AG09319 (cell line): ENCODE measurements at regions not wholly inside any gene's neighbourhood (a gene's known extent, or its start where the extent isn't known, plus 50 kb on each side); places are given as distances from the start of the nearest gene placed in this dataset.

ENCODE experiments used
- DNase-seq: peaks from one replicate; pipeline ENCODE4 v3.0.0-alpha.2; 2010; ENCODE audit warnings: low read depth; ENCODE audit errors: extremely low read depth
- TF ChIP-seq, protein P1 (sequence below): IDR thresholded peaks from 2 replicates; pipeline ENCODE4 v1.5.1; 2011; ENCODE audit warnings: low read depth, mild to moderate bottlenecking, inconsistent platforms, low read length, moderate library complexity

DNA sequence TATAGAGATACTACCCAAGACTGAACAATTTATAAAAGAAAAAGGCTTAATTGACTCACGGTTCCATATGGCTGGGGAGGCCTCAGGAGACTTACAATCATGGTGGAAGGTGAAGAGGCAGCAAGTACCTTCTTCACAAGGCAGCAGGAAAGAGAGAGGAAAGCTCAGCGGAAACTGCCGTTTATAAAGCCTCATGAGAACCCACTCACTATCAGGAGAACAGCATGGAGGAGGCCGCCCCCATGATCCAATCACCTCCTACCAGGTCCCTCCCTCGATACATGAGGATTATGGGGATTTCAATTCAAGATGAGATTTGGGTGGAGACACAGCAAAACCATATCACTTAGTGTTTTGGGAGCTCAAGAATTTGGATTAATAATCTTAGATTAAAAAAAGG lies 240.2 kb downstream of the UACA start:
- no peak for DNase-seq
- TF ChIP-seq, protein P1, sequence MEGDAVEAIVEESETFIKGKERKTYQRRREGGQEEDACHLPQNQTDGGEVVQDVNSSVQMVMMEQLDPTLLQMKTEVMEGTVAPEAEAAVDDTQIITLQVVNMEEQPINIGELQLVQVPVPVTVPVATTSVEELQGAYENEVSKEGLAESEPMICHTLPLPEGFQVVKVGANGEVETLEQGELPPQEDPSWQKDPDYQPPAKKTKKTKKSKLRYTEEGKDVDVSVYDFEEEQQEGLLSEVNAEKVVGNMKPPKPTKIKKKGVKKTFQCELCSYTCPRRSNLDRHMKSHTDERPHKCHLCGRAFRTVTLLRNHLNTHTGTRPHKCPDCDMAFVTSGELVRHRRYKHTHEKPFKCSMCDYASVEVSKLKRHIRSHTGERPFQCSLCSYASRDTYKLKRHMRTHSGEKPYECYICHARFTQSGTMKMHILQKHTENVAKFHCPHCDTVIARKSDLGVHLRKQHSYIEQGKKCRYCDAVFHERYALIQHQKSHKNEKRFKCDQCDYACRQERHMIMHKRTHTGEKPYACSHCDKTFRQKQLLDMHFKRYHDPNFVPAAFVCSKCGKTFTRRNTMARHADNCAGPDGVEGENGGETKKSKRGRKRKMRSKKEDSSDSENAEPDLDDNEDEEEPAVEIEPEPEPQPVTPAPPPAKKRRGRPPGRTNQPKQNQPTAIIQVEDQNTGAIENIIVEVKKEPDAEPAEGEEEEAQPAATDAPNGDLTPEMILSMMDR: no peak

DNA sequence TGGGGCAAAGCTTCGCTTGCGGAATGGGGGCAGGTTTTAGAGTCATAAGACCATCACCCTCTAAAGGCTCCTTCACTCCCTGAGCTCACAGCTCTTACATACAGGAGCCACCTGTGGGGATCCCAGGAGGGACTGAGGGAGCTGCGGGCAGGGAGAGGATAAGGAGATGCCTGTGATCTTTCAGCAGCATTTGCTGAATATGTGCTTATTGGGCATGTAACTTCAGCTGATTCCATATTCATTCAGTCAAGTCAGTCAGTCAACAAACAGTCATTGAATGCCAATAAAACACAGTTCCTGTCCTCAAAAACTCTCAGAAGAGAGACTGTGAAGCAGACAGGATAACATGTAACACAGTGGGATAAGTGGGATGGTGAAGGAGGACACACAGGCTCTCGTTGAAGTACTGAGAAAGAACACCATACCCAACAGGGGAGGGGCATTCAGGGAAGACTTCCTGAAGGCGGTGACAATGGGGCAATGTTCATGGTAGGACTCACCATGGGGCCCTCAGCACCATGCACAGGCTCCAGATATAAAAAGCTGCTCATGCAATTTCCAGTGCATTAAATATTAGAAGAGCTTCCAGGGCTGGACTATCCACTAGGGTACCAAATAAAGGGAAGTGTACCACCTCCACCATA lies 240.9 kb downstream of the UACA start:
- TF ChIP-seq, protein P1: no peak
- DNase-seq: no peak

DNA sequence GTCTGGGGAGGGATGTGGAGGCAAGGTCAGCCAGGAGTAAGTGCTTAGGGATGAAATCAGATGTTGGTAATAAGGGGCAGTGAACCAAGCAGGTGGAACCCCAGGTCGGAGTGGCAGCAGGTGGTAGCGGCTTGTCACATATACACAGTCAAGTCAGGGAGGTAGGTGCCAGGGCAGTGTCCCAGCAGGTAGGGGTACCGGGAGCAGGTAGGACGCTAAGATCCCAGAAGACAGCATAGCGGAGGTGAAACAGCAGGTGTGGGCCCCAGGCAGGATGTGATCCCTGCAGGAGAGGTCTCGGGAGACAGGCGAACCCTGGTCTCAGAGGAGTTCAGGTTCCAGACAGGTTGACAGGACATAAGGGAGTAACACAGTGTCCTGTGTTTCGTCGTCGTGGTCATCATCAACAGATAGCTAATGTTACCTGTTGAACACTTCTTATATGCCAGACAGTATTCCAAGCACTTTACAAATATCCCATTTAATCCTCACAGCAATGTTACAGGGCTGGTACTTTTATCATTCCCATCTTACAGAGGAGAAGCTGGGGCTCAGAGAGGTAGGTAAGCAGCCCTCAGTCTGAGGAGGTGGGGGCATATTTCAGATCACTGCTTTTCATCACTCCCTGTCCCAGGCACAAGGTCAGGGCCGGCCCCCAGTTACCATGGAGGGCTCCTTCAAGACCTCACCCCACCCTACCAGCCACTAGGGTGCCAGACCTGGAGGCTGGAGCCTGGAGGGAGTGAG lies 241.6 kb downstream of the UACA start:
- TF ChIP-seq, protein P1: no peak

DNA sequence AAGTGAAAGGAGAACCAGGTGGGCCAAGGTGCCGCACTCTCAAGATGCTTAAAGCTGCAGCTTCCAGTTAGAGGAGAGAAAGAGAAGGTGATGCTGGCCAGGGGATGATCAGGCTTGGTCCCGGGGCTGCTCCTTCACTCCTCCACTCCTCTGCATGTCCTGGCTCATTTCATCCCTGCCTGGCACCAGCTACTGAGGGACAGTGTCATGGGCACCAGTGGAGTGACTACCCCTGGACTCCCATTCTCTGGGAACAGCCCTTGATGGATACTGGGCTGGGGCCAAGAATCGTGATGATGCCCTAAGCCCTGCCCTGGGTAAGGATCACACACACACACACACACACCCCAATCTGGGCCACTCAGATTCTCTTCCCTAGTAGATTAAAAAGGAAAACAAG lies 243.7 kb downstream of the UACA start:
- DNase-seq: no peak
- TF ChIP-seq, protein P1: no peak

More for the DNA sequence above, 241.6 kb downstream of the UACA start:
- DNase-seq: no peak

DNA sequence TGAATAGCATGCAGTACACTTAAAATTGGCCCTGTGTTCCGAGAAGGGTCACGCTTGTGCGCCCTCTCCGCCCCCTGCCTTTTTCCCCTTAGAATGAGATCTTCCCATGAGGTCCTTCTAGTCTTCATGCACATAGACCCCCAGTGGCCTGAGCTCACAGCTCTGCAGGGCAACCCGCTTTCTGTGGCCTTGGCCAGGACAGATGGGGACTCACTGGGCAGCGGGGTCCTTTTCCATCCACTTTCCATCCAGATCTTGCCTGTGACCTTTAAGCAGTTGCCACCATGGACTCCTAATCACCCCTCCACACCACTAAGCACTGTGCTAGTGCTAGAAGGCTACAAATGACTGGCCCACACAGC lies 244.4 kb downstream of the UACA start:
- no peak for DNase-seq
- TF ChIP-seq, protein P1: no peak

DNA sequence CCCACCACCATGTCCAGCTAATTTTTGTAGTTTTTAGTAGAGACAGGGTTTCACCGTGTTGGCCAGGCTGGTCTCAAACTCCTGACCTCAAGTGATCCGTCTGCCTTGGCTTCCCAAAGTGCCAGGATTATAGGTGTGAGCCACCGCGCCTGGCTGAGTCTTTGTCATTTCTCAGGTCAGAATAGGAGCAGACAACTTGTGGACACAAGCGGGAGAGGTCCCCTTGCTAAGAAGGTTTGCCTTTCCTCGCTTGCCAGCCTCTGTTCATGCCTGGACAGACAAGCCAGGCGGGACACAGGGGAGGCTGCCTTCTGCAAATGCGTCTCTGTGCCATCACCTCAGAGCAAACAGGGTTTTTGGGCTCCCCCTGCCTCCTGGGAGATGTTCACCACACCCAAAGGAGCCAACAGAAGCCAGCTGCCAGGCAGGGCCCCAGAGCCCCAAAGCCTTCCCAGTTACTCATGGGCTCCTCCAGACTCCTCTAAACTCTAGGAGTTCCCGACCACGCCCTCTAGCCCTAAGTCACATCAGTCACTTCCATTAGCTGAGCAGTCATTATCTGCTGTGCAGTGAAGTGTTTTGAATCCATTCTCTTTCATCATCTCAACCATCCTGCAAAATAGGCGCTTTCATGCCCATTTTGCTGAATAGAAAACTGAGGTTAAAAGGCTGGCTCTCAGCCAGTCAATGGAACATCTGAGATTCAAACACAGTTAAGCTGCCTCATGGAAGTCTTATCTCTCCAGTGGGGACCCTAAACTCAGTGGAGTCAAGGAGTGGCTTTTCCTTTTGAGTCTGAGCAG lies 245.0 kb downstream of the UACA start:
- TF ChIP-seq, protein P1: no peak
- no peak for DNase-seq

DNA sequence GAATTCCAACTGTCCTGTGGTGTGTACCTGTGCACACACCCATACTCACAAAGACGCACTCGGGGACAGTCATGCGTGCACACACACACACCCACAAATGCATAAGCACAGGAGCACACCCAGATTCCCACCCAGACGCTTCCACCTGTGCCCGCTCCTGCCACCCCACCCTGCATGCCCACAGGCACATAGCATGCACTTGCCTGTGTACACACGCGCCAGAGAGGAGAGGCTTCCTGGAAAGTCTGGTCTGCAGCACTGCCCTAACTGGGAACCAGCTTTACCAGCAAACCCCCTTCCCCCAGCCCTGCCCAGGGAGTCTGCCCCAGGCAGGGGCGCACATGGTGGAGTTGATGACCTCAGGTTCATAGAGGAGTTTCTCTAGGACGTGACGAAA lies 246.2 kb downstream of the UACA start:
- TF ChIP-seq, protein P1: no peak
- no peak for DNase-seq
